NOMO-1 treated with dmso at 0.1 percent for 144 hours (cell line): ENCODE measurements at regions not wholly inside any gene's neighbourhood (a gene's known extent, or its start where the extent isn't known, plus 50 kb on each side); places are given as distances from the start of the nearest gene placed in this dataset.
"Not testable (repeated sequence)": the region's sequence is repeated elsewhere in the genome, so short reads cannot be mapped to it uniquely, and the experiment has no call there.

Experiments
- DNase-seq: peaks from one replicate; lab custom pipeline; 2025; ENCODE audit not compliant: unreplicated experiment; lab: John Stamatoyannopoulos, UW

GRCh38 chr6:21909321-21909720, 315.8 kb downstream of the SOX4 start:
- no peak for DNase-seq

GRCh38 chr6:21911208-21911607, 317.7 kb downstream of the SOX4 start:
- DNase-seq: no peak

- DNase-seq: no peak
Observed at GRCh38 chr6:21912151-21912832, 318.7 kb downstream of the SOX4 start.

- DNase-seq: no peak
Observed at GRCh38 chr6:21914121-21914973, 320.8 kb downstream of the SOX4 start.

GRCh38 chr6:21915707-21916260, 322.2 kb downstream of the SOX4 start:
- DNase-seq: no peak

- DNase-seq: no peak
Observed at GRCh38 chr6:21918041-21918440, 324.5 kb downstream of the SOX4 start.

GRCh38 chr6:21918666-21919065, 325.1 kb downstream of the SOX4 start:
- DNase-seq: no peak

GRCh38 chr6:21922086-21922485, 328.5 kb downstream of the SOX4 start:
- DNase-seq: no peak

GRCh38 chr6:21924002-21924401, 330.5 kb downstream of the SOX4 start:
- DNase-seq: no peak

- no peak for DNase-seq
Observed at GRCh38 chr6:21928827-21929226, 335.3 kb downstream of the SOX4 start.

GRCh38 chr6:21931641-21932335, 338.2 kb downstream of the SOX4 start:
- no peak for DNase-seq

GRCh38 chr6:21933351-21933750, 339.8 kb downstream of the SOX4 start:
- no peak for DNase-seq

GRCh38 chr6:21935142-21935541, 341.6 kb downstream of the SOX4 start:
- no peak for DNase-seq

- no peak for DNase-seq
Observed at GRCh38 chr6:21935561-21936028, 342.0 kb downstream of the SOX4 start.

GRCh38 chr6:21937466-21937865, 343.9 kb downstream of the SOX4 start:
- DNase-seq: no peak

GRCh38 chr6:21939066-21939465, 345.5 kb downstream of the SOX4 start:
- DNase-seq: not testable (repeated sequence)

GRCh38 chr6:21941926-21942325, 348.4 kb downstream of the SOX4 start:
- DNase-seq: no peak

- no peak for DNase-seq
Observed at GRCh38 chr6:21942897-21943296, 349.3 kb downstream of the SOX4 start.

- no peak for DNase-seq
Observed at GRCh38 chr6:21946298-21946783, 350.5 kb downstream of the PRL start.

- DNase-seq: not testable (repeated sequence)
Observed at GRCh38 chr6:21947227-21947626, 349.6 kb downstream of the PRL start.

GRCh38 chr6:21947731-21948386, 349.0 kb downstream of the PRL start:
- no peak for DNase-seq
